Transverse colon (tissue), 4 donors: ENCODE measurements at regions not wholly inside any gene's neighbourhood (a gene's known extent, or its start where the extent isn't known, plus 50 kb on each side); places are given as distances from the start of the nearest gene placed in this dataset.

Source experiments
- DNase-seq: peaks from one replicate; pipeline ENCODE4 v3.0.0-alpha.2; 2019
- H3K27ac ChIP-seq, 4 donors: fragments of 200-600 bp; sonication (generic); 2 replicates each; pipeline ENCODE4 v1.5.1; 2016 to 2018; ENCODE audit warnings: inconsistent platforms in 4 of 4
- H3K27me3 ChIP-seq: fragments of 200-600 bp; sonication (generic); 2 replicates; pipeline ENCODE4 v1.5.1; 2017; ENCODE audit warnings: inconsistent platforms
- H3K36me3 ChIP-seq, 4 donors: fragments of 200-600 bp; sonication (generic); 2 replicates each; pipeline ENCODE4 v1.5.1; 2017 to 2019; ENCODE audit warnings: inconsistent platforms in 4 of 4
- H3K4me1 ChIP-seq, 4 donors: fragments of 200-600 bp; sonication (generic); 2 replicates each; pipeline ENCODE4 v1.5.1; 2017 to 2020; ENCODE audit warnings: inconsistent platforms in 4 of 4
- H3K4me3 ChIP-seq, 4 donors: fragments of 200-600 bp; sonication (generic); 1 replicate in 1 of 4; 2 replicates in 3 of 4; pipeline versions ENCODE4 v1.5.1 to v1.6.1; 2017 to 2019; ENCODE audit warnings: inconsistent platforms in 4 of 4
- H3K9me3 ChIP-seq, 2 donors: fragments of 200-600 bp; sonication (generic); 2 replicates each; pipeline ENCODE4 v1.5.1; 2017 to 2019; ENCODE audit warnings: inconsistent platforms in 2 of 2
- CTCF ChIP-seq, 5 experiments: fragments of 200-600 bp in 3 of 5; fragments of 450-650 bp in 2 of 5; sonication (generic) in 3 of 5; IDR thresholded peaks; 1 replicate in 2 of 5; 2 replicates in 3 of 5; pipeline ENCODE4 v1.5.1; 2016 to 2017; ENCODE audit warnings: antibody characterized with exemption in 5 of 5, inconsistent platforms in 3 of 5, mild to moderate bottlenecking in 2 of 5, moderate library complexity in 1 of 5
- EP300 ChIP-seq: sonication (generic); formaldehyde crosslinking; IDR thresholded peaks from one replicate; pipeline ENCODE4 v1.6.1; 2017; ENCODE audit warnings: antibody characterized with exemption, low read depth
- POLR2A ChIP-seq: fragments of 450-650 bp; IDR thresholded peaks from one replicate; pipeline ENCODE4 v1.6.1; 2016; ENCODE audit warnings: antibody characterized with exemption, mild to moderate bottlenecking, moderate library complexity
- POLR2AphosphoS5 ChIP-seq, 3 donors: sonication (generic); formaldehyde crosslinking; IDR thresholded peaks; one replicate each; pipeline ENCODE4 v1.6.1; 2016; ENCODE audit warnings: antibody characterized with exemption in 3 of 3
- WGBS, 2 donors: methylation state at CpG; one replicate each; pipeline ENCODE4 v1.1.5; 2018; ENCODE audit warnings: low coverage in 1 of 2; 5-methylcytosine and 5-hydroxymethylcytosine counted together
- in situ Hi-C, 4 donors: fragments of 200-750 bp; cut with MboI; loops; one replicate each; pipeline versions ENCODE4 v1.15.0 to v1.15.1; 2017; ENCODE audit warnings: low sequenced_read_pairs in 3 of 4, low pct_ligation_motif_present in 1 of 4, low pct_unique_long_range_greater_than_20kb in 1 of 4
- intact Hi-C: fragments of 100-400 bp; cut with DNase I; formaldehyde crosslinking; loops from one replicate; pipeline ENCODE4 v1.15.1; 2023; ENCODE audit warnings: low total_unique reads

GRCh38 chr6:88383183-88383582 is 217.0 kb upstream of the CNR1 start:
- DNase-seq = no peak
- no peaks in the 10 kb centered on the region for H3K36me3 ChIP-seq
- H3K4me3 ChIP-seq = no peak overlapping the region
- 81 to 83% methylated on average over 2 of the region's 2 CpGs for WGBS, 2 donors
- TF ChIP-seq CTCF (IDR thresholded peaks at IDR 0.05) (no peak), POLR2A (no peak), POLR2AphosphoS5 (IDR thresholded peaks at IDR 0.05) (no peak)
- in situ Hi-C loops = no loop called here
- no peaks in the 10 kb centered on the region for H3K9me3 ChIP-seq
- intact Hi-C loops = loop anchor here (5.0 kb wide), 1 partner anchor 1226 kb away; the partner anchor contains the start of gene ZNF292
- H3K27ac ChIP-seq = no peak overlapping the region
- H3K27me3 ChIP-seq = no peaks in the 10 kb centered on the region
- H3K4me1 ChIP-seq = no peaks in the 10 kb centered on the region

- Histone ChIP-seq H3K27ac (no peak overlapping the region), H3K27me3 (no peaks in the 10 kb centered on the region), H3K9me3 (no peaks in the 10 kb centered on the region), H3K4me1 (no peaks in the 10 kb centered on the region), H3K36me3 (no peaks in the 10 kb centered on the region), H3K4me3 (no peak overlapping the region)
- intact Hi-C loops = loop anchor here (5.0 kb wide), 1 partner anchor 1224 kb away; the partner anchor contains the start of gene ZNF292
- no peak for TF ChIP-seq EP300
- TF ChIP-seq POLR2A = no peak
- no peak for TF ChIP-seq POLR2AphosphoS5 (IDR thresholded peaks at IDR 0.05)
- no peak for TF ChIP-seq CTCF (IDR thresholded peaks at IDR 0.05)
- DNase-seq = no peak
- in situ Hi-C loops = no loop called here
Measured at GRCh38 chr6:88381289-88381642, 215.1 kb upstream of the CNR1 start.

- Histone ChIP-seq H3K9me3 (no peaks in the 10 kb centered on the region), H3K4me1 (no peaks in the 10 kb centered on the region), H3K36me3 (no peaks in the 10 kb centered on the region), H3K27ac (no peak overlapping the region), H3K4me3 (no peak overlapping the region), H3K27me3 (no peaks in the 10 kb centered on the region)
- TF ChIP-seq EP300 = no peak
- no peak for TF ChIP-seq POLR2A
- no peak for TF ChIP-seq POLR2AphosphoS5 (IDR thresholded peaks at IDR 0.05)
- TF ChIP-seq CTCF (IDR thresholded peaks at IDR 0.05) = no peak
- DNase-seq = no peak
- WGBS, 2 donors = 65 to 77% methylated on average over 3 to 4 of the region's 4 CpGs
- in situ Hi-C loops = no loop called here
- intact Hi-C loops = loop anchor here (5.0 kb wide), 1 partner anchor 1223 kb away; the partner anchor contains the start of gene ZNF292
Measured at GRCh38 chr6:88380618-88381288, 214.6 kb upstream of the CNR1 start.

GRCh38 chr6:88380083-88380482 is 213.9 kb upstream of the CNR1 start:
- H3K9me3 ChIP-seq = no peaks in the 10 kb centered on the region
- no peak overlapping the region for H3K4me3 ChIP-seq
- DNase-seq = no peak
- 59 to 69% methylated on average over 2 of the region's 2 CpGs for WGBS, 2 donors
- no peak overlapping the region for H3K27ac ChIP-seq
- H3K27me3 ChIP-seq = no peaks in the 10 kb centered on the region
- TF ChIP-seq POLR2AphosphoS5 (IDR thresholded peaks at IDR 0.05) = no peak
- no peak for TF ChIP-seq EP300
- TF ChIP-seq CTCF (IDR thresholded peaks at IDR 0.05) = no peak
- no peak for TF ChIP-seq POLR2A
- no peaks in the 10 kb centered on the region for H3K36me3 ChIP-seq
- in situ Hi-C loops (no loop called here), intact Hi-C loops (loop anchor here (5.0 kb wide), 1 partner anchor 1223 kb away; the partner anchor contains the start of gene ZNF292)
- H3K4me1 ChIP-seq = no peaks in the 10 kb centered on the region
